Jurkat, Clone E6-1 (cell line): ENCODE measurements at regions not wholly inside any gene's neighbourhood (a gene's known extent, or its start where the extent isn't known, plus 50 kb on each side); places are given as distances from the start of the nearest gene placed in this dataset.

Source experiments
- DNase-seq: peaks from one replicate; pipeline ENCODE4 v3.0.0-alpha.2; 2011; ENCODE audit warnings: low read depth, low spot score
- H3K4me3 ChIP-seq: 2 replicates; pipeline ENCODE4 v1.5.1; 2011; ENCODE audit warnings: mild to moderate bottlenecking, low read length, control low read depth, moderate library complexity

DNA sequence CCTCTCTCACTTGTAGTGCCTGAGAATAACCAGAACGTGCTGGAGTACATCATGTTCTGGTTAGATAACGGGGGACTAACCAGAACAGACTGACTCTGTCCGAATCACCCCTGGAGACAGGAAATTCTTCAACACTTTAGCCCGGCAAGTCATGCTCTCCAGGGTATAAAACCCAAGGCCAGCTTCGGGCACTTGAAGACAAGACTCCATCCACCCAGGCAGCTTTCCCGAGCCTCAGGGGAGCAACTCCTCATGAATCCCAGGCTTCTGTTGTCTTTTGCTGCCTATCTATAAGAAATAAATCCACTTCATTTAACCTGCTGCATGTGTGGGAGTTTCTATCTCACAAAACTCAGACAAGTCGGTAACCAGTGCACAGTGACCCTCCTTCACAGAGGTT, 99.6 kb downstream of the KCNF1 start:
- no peak overlapping the region for H3K4me3 ChIP-seq
- DNase-seq, result no peak

DNA sequence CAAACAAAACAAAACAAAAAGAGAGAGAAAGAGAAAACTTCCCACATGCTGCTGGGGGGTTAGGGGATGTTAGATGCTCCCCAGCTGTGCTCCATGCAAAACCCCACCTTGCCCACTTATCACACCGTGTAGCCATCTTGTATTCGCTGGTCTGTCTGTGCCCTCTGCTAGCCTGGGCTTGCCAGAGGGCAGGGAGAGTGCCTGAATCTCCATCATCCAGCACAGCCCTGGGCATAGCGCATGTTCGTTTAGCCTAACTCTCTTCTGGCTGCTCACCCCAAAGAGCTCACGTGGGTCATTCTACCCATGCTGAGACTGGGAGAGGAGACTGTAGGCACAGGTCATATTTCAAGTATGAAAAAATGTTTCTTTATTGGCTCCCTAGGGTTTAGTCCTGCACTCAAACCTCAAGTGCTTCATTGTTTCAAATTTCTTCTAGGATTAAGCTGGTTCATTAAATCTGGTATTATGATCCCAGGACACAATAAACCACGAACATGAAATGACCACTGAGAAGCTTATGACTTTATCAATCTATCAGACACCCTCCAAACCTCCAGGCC, 100.5 kb downstream of the KCNF1 start:
- DNase-seq, result no peak
- no peak overlapping the region for H3K4me3 ChIP-seq

DNA sequence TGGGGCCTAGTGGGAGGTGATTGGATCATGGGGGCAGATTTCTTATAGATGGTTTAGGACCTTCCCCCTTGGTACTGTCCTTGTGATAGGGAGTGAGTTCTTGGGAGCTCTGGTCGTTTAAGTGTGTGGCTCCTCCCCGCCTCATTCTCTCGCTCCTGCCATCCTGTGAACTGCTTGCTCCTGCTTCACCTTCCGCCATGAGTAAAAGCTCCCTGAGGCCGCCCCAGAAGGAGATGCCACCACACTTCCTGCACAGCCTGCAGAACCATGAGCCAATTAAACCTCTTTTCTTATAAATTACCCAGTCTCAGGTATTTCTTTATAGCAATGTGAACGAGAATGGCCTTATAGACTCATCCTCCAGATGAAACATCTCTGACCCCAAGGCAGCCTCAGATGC, 101.5 kb downstream of the KCNF1 start:
- no peak for DNase-seq
- H3K4me3 ChIP-seq, result no peak overlapping the region

DNA sequence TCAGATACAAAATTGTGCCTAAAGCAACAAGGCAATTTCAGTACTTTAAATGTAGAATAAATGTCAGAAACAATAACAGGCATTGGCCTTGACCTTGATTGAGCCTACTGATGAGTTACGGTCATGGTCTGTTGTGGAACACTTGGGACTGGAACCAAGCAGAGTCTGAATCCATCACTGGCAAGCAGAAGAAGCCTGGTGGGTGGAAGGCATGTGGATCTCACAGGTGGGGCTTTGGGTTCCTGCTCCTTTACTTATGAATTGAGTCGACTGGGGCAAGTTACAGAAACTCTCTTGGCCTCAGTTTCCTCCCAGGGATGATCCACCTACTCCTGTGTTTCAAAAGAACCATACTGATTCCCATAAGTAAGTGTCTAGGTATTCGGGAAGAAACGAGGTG, 102.3 kb downstream of the KCNF1 start:
- no peak overlapping the region for H3K4me3 ChIP-seq
- no peak for DNase-seq

DNA sequence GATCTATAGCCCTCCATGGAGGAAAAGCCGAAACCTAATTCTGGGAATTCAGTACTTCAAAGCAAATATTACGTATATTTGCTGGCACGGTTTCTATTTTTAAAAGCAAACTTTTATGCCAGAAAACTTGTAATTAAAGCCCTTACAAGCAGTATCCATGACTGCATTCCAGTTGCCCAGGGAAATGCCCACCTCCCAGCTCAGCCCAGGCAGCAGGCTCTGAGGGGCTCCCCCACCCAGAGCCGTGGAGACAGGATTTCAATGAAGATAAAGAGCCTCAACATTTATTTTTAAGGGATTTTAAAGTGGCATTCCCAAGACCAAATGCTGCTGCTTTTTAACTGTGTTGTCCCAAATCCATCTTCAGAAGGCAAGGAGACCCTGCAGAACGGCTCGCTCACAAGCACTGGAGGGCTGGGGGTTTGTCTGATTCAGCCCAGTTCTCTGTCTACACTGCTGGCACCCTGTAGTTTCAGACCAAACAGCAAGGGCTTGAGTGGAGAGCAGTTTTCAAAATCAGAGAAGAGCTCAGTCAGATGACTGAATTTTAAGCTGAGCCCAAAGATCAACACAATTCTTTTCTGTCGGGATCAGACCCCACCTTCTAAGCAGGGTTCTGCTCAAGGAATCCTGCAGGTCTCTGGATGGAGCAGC, 105.1 kb downstream of the KCNF1 start:
- H3K4me3 ChIP-seq, result no peak overlapping the region
- DNase-seq, result no peak

DNA sequence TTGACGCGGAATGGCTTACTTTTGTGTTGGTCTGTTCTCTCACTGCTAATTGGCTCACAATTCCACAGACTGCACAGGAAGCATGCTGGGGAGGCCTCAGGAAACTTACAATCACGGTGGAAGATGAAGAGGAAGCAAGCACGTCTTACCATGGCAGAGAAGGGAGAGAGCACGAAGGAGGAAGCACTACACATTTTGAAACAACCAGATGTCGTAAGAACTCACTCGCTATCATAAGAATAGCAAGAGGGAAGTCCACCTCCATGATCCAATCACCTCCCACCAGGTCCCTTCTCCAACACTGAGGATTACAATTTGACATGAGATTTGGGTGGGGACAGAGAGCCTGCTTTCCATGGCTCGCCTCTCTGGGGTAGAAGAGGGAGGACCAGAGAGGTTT, 106.2 kb downstream of the KCNF1 start:
- H3K4me3 ChIP-seq, result no peak overlapping the region
- DNase-seq, result no peak

DNA sequence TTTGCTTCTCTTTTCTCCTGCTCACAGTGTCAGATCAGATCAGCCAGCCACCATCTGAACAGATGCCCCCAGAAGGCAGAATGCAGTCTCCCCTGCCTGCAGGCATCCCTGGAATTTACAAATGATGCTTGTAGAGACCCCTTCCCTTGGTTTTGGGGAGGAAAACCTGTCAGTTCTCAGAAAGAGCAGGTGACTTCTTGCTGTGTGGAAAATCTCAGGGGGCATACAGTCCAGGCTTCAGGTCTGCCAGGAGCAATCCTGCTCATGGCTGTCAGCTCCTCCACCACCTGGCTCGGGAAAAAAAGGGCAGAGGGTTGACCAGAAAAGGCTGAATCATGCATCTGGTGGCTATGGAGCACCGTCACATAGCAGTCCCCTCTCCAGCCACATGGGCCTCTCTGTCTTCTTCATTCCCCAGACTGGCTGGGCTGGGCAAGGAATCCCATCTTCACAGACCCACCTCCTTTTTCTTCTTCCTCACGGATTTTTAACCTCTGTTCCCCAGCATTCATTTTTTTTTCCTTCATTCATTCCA, 107.0 kb downstream of the KCNF1 start:
- no peak overlapping the region for H3K4me3 ChIP-seq
- no peak for DNase-seq

DNA sequence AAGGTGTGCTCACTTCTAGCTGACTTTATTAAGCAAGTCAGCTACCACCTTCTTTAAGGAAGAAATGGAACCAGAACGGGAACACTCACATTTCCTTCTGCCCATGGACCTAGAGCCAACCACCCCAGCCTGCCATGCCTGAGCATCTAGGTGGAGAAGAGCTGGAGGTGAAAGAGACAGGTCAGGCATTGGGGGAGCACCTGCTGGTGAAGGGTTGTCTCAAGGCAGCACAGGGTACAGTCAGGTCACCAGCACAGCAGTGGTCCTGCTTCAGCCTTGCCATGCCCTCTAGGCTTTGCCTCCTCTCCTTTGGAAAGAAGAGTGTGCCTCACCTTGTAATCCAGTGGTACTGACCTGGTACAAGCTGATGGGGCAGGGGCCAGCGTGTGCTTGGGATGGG, 107.9 kb downstream of the KCNF1 start:
- no peak overlapping the region for H3K4me3 ChIP-seq
- no peak for DNase-seq

DNA sequence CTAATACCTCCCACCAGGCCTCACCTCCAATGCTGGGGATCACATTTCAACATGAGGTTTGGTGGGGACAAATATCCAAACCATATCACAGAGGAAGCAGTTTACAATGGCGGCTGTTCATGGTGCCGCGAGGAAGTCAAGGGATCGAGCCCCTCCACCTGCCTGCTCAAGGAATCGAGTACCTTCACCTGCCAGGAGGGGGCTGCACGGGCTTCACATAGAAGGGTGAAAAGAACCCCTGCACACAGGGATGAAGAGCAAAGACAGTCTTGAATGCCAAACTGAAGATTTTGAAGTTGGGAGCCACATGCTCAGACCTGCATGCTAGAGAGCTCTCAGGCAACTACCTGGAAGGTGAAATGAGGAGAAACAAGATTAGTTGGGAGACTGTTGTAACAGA, 110.3 kb downstream of the KCNF1 start:
- DNase-seq, result peak; percentile 6
- no peak overlapping the region for H3K4me3 ChIP-seq

DNA sequence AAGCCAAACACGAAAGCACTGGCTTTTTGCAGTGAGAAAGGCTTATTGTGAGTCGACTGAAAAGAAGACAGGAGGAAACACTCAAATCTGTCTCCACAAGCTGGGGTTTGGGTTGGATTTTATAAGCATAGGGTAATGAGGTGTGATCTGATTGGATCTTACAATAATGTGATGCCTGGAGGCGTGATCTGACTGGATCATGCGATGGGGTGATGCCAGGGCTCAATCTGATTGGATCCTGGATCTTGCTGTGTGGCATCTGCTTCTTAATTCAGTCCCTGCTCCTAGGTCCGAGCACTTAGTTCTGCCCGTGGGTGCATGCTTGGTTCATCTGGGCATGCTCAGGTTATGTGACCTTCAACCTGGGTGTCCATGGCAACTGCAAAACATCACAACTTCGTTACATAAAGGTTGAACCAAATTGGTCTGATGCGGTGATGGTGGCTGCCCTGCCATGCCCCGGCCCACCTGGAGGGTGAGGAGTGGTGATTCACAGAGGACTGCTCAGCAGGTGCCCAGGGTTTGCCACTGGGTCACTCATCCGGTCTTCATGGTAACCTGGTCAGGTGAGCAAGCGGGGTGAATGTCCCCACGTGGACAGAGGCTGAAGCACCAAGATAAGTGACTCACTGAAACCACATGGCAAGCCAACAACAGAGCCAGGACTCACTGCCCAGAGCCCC, 111.0 kb downstream of the KCNF1 start:
- DNase-seq, result no peak
- no peak overlapping the region for H3K4me3 ChIP-seq

DNA sequence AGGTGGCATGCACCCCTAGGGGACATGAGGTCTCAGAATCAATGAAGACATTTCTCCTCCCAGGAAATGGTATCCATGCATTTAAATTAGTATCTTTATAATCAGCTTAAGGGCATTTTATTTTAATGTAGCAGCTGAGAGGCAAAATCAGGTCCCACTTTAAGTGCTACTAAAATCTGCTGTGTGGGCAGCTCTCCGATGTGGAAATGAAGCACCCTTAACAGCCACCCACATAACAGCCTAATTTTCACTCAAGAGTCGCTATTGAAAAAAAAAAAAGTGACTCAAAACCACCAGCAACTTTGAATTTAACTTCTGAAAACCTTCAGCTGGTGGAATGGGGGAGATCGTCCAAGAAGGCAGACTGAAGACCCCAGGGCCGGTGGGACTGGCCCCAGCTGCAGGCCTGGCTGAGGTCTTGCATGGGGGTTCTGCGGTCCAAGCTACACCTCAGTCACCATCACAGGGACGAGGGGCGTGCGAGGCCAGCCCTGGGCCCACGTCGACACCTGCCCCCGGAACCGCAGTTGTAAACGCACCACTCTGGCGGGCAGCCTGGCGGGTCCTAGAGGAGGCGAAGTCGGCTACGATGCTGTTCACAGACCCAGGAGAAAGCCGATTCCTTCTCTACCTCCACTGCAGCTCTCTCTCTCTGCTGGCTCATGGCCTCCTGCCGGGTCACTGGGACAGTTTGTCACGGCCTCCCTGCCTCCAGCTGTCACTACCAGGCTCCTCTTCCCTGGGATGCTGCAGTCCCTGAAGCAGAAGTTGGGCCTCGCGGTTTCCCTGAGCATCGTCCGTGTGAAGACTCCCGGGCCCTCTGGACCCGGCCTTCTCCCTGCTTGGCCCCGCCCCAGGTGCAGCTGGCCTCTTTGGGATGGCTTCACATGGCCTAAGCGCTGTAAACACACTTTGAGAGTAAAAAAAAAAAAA, 111.9 kb downstream of the KCNF1 start:
- no peak overlapping the region for H3K4me3 ChIP-seq
- no peak for DNase-seq

DNA sequence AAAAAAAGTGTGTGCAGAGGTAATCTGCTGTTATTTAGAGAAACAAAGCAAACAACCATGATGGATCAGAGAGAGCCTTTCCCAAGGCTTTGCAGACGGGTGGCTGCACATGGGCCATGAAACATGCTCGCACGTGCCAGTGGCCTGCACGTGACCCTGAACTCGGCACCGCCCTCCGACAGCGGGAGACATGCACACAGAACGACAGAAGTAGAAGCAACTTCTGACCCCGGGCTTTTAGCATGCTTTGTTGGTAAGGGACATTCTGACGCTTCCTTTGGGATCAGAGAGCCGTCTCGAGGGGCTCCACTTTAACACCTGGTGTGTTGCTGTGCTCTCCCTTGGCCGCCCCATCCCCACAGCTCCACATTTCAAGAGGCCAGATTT, 112.5 kb downstream of the KCNF1 start:
- no peak for DNase-seq
- no peak overlapping the region for H3K4me3 ChIP-seq

DNA sequence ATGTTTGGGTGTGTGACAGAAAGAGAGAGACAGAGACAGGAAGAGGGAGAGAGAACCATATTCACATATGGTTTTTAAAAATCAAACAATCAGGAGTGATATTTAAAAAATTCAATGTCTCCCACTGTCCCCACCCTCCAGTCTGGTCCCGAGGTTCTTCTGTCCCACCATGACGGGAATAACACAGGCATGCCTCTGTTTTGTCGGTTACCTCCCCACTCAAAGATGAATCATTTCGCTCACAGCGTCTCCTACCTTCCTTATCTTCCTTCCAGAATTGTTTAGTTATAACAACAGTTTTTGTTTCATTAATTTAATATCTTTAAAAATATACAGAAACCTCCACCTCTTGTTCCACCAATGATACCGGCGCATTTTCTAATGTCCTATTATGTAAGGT, 113.0 kb downstream of the KCNF1 start:
- H3K4me3 ChIP-seq, result no peak overlapping the region
- no peak for DNase-seq

DNA sequence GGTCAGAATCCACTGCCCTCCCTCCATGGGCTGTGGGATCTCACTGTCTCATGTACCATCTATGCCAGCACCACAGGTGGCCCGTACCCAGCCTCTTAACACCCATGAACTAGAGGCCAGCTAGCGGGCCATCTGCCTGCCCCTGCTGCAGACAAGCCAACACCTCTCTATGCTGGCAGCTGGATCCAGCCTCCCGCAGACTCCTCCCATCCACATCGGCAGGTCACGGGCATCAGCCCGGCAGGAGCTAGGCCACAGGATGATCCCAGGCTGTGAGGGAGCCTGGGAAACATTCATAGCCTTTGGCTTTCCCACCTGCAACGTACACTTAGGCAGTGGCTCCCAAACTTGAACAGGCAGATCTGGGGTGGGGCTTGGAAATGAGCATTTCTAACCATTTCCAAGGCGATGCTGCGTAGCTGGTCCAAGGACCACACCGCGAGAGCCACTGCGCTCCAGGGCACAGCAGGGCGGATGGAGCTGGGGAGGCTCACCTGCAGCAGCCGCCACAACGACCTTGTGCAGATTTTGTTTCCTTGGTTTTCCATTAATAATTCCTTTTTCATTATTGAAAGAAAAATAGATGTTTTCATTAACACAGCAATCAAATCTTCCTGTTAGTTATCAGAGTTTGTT, 114.7 kb downstream of the KCNF1 start:
- DNase-seq, result no peak
- H3K4me3 ChIP-seq, result no peak overlapping the region

DNA sequence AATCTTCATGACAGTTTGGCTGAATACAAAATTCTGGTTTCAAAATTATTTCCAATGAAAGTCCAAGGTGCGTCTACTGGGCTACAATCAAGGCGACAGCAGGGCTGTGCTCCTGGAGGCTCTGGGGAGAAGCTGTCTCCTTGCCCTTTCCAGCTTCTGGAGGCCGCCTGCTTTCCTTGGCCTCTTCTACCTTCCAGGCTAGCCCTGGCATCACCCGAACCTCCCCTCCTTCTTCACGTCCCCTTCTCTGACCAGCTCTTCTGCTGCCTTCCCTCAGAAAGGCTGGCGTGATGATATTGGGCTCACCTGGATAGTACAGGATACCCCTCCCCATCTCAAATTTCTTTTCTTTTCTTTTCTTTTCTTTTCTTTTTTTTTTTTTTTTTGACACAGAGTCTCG, 115.5 kb downstream of the KCNF1 start:
- no peak for DNase-seq
- H3K4me3 ChIP-seq, result no peak overlapping the region

DNA sequence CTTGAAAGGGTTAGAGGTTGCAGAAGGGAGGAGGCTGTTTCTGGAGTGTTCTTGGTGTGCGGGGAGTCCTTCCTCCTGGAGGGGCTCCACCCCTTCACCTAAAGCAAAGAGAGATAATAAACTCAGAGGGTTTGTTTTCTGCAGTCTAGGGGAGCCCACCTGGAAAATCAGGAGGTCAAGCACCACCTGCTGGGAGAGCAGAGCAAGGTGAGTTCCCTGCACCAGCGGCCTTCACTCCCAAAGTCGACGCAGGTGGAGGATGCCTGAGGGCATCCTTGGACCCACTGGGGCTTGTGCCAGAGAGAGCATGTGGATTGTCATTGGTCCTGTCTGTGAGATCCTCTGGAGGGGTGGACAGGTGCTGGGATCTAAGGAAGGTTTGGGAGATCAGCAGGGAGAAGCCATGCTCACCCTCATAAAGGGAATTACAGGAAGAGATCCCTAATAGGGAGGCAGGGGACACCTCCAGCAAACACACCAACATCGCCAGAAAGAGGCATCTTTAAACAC, 116.7 kb downstream of the KCNF1 start:
- DNase-seq, result no peak

DNA sequence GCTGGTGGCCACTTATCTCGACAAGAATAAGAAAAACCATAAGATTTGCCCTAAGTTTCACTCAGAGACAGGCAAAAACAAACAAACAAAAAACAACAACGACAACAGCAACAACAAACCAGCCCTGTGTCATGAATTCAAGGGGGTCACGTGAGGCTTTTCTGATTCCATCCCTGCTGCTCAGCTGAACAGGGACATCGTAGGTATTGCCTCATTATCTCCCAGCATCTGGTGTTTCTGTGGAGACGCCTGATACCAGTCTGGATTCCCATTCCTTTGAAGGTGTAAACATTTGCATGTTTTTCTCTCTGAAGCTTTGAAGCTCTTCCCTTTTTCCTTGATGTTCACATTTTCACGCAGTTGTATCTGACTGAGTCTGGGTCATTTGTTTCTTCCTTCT, 117.4 kb downstream of the KCNF1 start:
- DNase-seq, result no peak
- H3K4me3 ChIP-seq, result no peak overlapping the region

More for the DNA sequence above, 116.7 kb downstream of the KCNF1 start:
- H3K4me3 ChIP-seq, result no peak overlapping the region

DNA sequence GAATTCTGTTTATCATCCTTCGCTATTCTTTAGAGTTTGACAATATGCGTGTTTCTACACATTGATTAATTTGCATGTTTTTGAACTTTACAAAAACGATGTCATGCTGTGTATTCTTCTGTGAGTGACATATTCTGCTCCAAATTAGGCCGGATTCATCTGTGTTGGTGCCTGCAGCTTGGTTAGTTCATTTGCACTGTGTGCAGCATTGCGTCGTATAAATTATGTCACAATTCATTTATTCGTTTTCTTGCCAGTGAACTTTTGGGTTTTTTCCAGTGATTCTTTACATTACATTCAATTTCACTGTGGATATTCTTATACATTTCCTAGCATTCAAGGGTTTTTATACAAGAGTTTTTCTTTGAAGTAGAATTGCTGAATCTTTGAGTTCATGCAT, 118.3 kb downstream of the KCNF1 start:
- no peak overlapping the region for H3K4me3 ChIP-seq
- no peak for DNase-seq

DNA sequence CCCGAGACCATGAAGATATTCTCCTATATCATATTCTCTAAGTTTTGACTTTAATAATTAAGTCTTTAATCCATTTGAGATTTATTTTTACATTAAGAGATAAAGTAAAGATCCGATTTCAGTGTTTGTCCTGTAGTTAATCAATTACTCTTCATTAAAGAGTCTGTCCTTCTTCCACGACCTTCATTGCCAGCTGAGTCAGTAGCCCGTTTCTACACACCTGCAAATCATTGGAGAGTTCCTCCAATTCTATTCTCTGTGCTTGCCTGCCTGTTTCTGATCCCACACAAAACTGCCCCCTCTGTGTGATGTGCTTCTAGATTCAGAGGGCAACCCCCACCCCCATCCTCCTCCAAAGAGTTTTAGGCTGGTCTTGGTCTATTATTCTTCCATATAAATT, 119.2 kb downstream of the KCNF1 start:
- no peak overlapping the region for H3K4me3 ChIP-seq
- no peak for DNase-seq
